Right renal cortex interstitium (tissue), 3 donors: ENCODE measurements at regions not wholly inside any gene's neighbourhood (a gene's known extent, or its start where the extent isn't known, plus 50 kb on each side); places are given as distances from the start of the nearest gene placed in this dataset.
"Not testable (repeated sequence)": the region's sequence is repeated elsewhere in the genome, so short reads cannot be mapped to it uniquely, and the experiment has no call there.

Source experiments
- DNase-seq, 3 donors: peaks; one replicate each; pipeline ENCODE4 v3.0.0-alpha.2; 2013; ENCODE audit warnings: low read depth in 3 of 3, low spot score in 2 of 3

DNA sequence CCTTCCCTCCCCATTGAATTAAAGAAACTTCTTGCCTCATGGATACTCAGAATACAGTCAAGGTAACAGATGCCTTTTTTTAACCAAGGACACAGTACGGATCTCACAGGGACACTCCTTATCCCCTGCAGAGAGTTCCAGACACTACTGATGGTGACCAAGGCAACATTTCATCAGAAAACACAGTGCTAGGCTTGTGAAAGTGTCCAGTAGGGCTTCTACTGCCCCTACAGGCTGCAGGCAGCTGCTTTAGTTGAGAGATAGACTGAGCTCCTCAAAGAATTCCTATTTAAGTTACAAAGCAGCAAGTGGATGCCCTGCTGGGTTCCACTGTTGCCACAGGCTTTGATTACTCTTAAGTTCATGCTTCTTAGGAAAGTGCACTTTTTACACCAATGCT lies 2137.8 kb upstream of the DEFB115 start:
- DNase-seq = not testable (repeated sequence)

- DNase-seq = not testable (repeated sequence)
Measured at GRCh38 chr20:29120088-29120487, 2137.4 kb upstream of the DEFB115 start.

DNA sequence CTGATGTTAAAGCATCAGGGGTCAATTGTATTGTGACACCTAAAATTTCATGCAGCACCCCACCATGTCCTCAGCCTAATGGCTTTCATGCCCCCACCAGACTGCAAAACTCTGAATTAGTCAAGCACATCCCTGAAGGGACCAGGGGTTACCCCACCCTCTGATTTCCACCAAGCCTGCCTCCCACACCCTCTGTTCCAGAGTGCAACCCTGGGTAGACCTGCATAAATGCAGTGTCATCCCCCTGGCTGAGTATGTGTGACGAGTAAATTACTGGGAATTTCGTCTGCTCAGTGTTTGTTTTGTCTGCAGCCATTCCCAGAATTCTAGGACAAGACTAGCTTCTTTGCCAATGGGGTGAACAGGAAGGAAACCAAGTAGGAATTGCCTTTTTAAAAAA lies 2136.9 kb upstream of the DEFB115 start:
- DNase-seq = not testable (repeated sequence)

- DNase-seq = not testable (repeated sequence)
Measured at GRCh38 chr20:29122784-29123183, 2134.7 kb upstream of the DEFB115 start.

DNA sequence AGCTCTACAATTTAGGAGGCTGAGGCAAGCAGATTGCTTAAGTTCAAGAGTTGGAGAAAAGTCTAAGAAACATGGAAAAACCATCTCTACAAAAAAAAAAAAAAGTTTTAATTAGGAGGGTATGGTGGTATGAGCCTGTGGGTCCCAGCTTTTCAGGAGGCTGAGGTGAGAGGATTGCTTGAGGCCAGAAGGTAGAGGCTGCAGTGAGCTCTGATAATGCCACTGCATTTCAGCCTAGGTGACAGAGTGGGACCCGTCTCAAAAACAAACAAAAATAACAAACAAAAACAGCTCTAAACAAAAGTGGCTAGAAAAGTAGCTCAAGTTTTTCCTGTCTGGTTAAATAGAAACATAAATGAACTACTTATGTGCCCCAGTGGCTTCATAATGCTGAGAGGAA lies 2133.6 kb upstream of the DEFB115 start:
- DNase-seq = no peak
